IMR-90 (cell line): ENCODE measurements at regions not wholly inside any gene's neighbourhood (a gene's known extent, or its start where the extent isn't known, plus 50 kb on each side); places are given as distances from the start of the nearest gene placed in this dataset.

ENCODE experiments used
- ATAC-seq: fragments of 200-7000 bp; cut with Tn5 transposase; 2 replicates; pipeline ENCODE4 v1.9.1; 2020; ENCODE audit warnings: low read depth, mild to moderate bottlenecking, moderate library complexity
- BruUV-seq: library from RNA; stranded (reverse); fragments of 400-500 nt; replicated peaks from 2 replicates; lab custom pipeline; 2021; lab: Mats Ljungman, UMichigan
- CTCF ChIA-PET: fragments of 300-600 bp; formaldehyde crosslinking; extraction: SDS; loops from one replicate; lab custom pipeline; 2021; ENCODE audit warnings: antibody characterized with exemption; lab: Yijun Ruan, JAX
- POLR2A ChIA-PET: fragments of 300-600 bp; sonication (Branson Sonifier 250); formaldehyde crosslinking; loops from one replicate; lab custom pipeline; 2022; ENCODE audit warnings: antibody characterized with exemption; ENCODE audit not compliant: unreplicated experiment; lab: Charles Lee
- DNase-seq: peaks from one replicate; pipeline ENCODE4 v3.0.0; 2013
- H2AFZ ChIP-seq: replicated peaks from 2 replicates; pipeline ENCODE3; 2013; ENCODE audit warnings: low read length, mild to moderate bottlenecking; ENCODE audit not compliant: poor library complexity
- H2AK5ac ChIP-seq: 2 replicates; pipeline ENCODE4 v1.6.1; 2013; ENCODE audit warnings: low read depth, low read length, inconsistent platforms
- H2AK9ac ChIP-seq: replicated peaks from 2 replicates; pipeline ENCODE3; 2013; ENCODE audit warnings: mild to moderate bottlenecking, low read depth, low read length, moderate library complexity; ENCODE audit not compliant: poor library complexity
- H2BK120ac ChIP-seq: 2 replicates; pipeline ENCODE4 v1.6.1; 2013; ENCODE audit warnings: low read depth, low read length, inconsistent platforms
- H2BK15ac ChIP-seq: 3 replicates; pipeline ENCODE4 v1.6.1; 2013; ENCODE audit warnings: low read depth, low read length, inconsistent platforms
- H2BK20ac ChIP-seq: 2 replicates; pipeline ENCODE4 v1.6.1; 2013; ENCODE audit warnings: low read depth, mild to moderate bottlenecking, inconsistent platforms, low read length, moderate library complexity
- H2BK5ac ChIP-seq: 2 replicates; pipeline ENCODE4 v1.6.1; 2013; ENCODE audit warnings: mild to moderate bottlenecking, low read depth, low read length, inconsistent platforms; ENCODE audit not compliant: poor library complexity, severe bottlenecking
- H3K14ac ChIP-seq: replicated peaks from 2 replicates; pipeline ENCODE4 v1.6.1; 2013; ENCODE audit warnings: low read depth, low read length, inconsistent platforms
- H3K18ac ChIP-seq: 2 replicates; pipeline ENCODE4 v1.6.1; 2013; ENCODE audit warnings: low read depth, low read length, control low read depth
- H3K23ac ChIP-seq: 2 replicates; pipeline ENCODE4 v1.6.1; 2013; ENCODE audit warnings: low read depth, low read length, inconsistent platforms
- H3K27ac ChIP-seq: 2 replicates; pipeline ENCODE4 v1.5.1; 2013; ENCODE audit warnings: mild to moderate bottlenecking, control low read depth, low read length; ENCODE audit not compliant: insufficient read depth
- H3K27me3 ChIP-seq: 2 replicates; pipeline ENCODE4 v1.6.1; 2013; ENCODE audit warnings: low read length; ENCODE audit not compliant: control insufficient read depth, insufficient read depth
- H3K36me3 ChIP-seq: 2 replicates; pipeline ENCODE4 v1.6.1; 2013; ENCODE audit warnings: low read length, mixed read lengths; ENCODE audit not compliant: control insufficient read depth, insufficient read depth
- H3K4ac ChIP-seq: 2 replicates; pipeline ENCODE4 v1.6.1; 2013; ENCODE audit warnings: low read depth, low read length, inconsistent platforms
- H3K4me1 ChIP-seq: 2 replicates; pipeline ENCODE4 v1.6.1; 2013; ENCODE audit warnings: low read length, mixed read lengths; ENCODE audit not compliant: control insufficient read depth, insufficient read depth
- H3K4me2 ChIP-seq: 2 replicates; pipeline ENCODE4 v1.6.1; 2013; ENCODE audit warnings: low read depth, mild to moderate bottlenecking, control low read depth, low read length, moderate library complexity
- H3K4me3 ChIP-seq: 2 replicates; pipeline ENCODE4 v1.5.1; 2013; ENCODE audit warnings: low read depth, mild to moderate bottlenecking, control low read depth, low read length, moderate library complexity; ENCODE audit not compliant: insufficient read depth
- H3K56ac ChIP-seq: 2 replicates; pipeline ENCODE4 v1.6.1; 2013; ENCODE audit warnings: low read length, inconsistent platforms; ENCODE audit not compliant: insufficient read depth; ENCODE audit errors: extremely low read depth
- H3K79me1 ChIP-seq, 2 experiments: 2 replicates each; pipeline ENCODE4 v1.6.1; 2013; ENCODE audit warnings: low read length in 2 of 2, inconsistent platforms in 1 of 2, low read depth in 1 of 2
- H3K9ac ChIP-seq: 2 replicates; pipeline ENCODE4 v1.6.1; 2013; ENCODE audit warnings: low read depth, low read length, control low read depth
- H3K9me1 ChIP-seq: 2 replicates; pipeline ENCODE4 v1.6.1; 2013; ENCODE audit warnings: low read length, inconsistent platforms; ENCODE audit not compliant: insufficient read depth
- H3K9me3 ChIP-seq: 2 replicates; pipeline ENCODE4 v1.6.1; 2013; ENCODE audit warnings: low read length; ENCODE audit not compliant: control insufficient read depth, insufficient read depth
- H4K20me1 ChIP-seq: 2 replicates; pipeline ENCODE4 v1.6.1; 2013; ENCODE audit warnings: low read length, inconsistent platforms; ENCODE audit not compliant: insufficient read depth
- H4K5ac ChIP-seq: 2 replicates; pipeline ENCODE4 v1.6.1; 2013; ENCODE audit warnings: mild to moderate bottlenecking, low read depth, low read length, control low read depth
- H4K8ac ChIP-seq, 2 experiments: 2 replicates each; pipeline ENCODE4 v1.6.1; 2013; ENCODE audit warnings: low read depth in 2 of 2, low read length in 2 of 2, control low read depth in 1 of 2, inconsistent platforms in 1 of 2
- H4K91ac ChIP-seq: 2 replicates; pipeline ENCODE4 v1.6.1; 2013; ENCODE audit warnings: low read depth, low read length, inconsistent platforms; ENCODE audit not compliant: insufficient read depth
- BHLHE40 ChIP-seq: fragments of 150-350 bp; IDR thresholded peaks from 2 replicates; pipeline ENCODE4 v1.6.1; 2016; ENCODE audit warnings: mild to moderate bottlenecking, low read depth, low read length
- CEBPB ChIP-seq: IDR thresholded peaks from 2 replicates; pipeline ENCODE4 v1.6.1; 2012; ENCODE audit warnings: low read depth, low read length, improper control_type of control experiment
- FOS ChIP-seq: fragments of 150-350 bp; IDR thresholded peaks from 2 replicates; pipeline ENCODE4 v1.6.1; 2016; ENCODE audit warnings: low read depth, low read length
- MAZ ChIP-seq: IDR thresholded peaks from 2 replicates; pipeline ENCODE4 v1.6.1; 2012; ENCODE audit warnings: low read depth, mild to moderate bottlenecking, low read length, improper control_type of control experiment, moderate library complexity, borderline replicate concordance
- MXI1 ChIP-seq: IDR thresholded peaks from 2 replicates; pipeline ENCODE4 v1.6.1; 2012; ENCODE audit warnings: low read depth, mild to moderate bottlenecking, low read length, moderate library complexity, borderline replicate concordance
- POLR2A ChIP-seq: IDR thresholded peaks from 2 replicates; pipeline ENCODE4 v1.6.1; 2012; ENCODE audit warnings: mild to moderate bottlenecking, low read depth, low read length
- RCOR1 ChIP-seq: IDR thresholded peaks from 2 replicates; pipeline ENCODE4 v1.6.1; 2012; ENCODE audit warnings: mild to moderate bottlenecking, low read length, improper control_type of control experiment; ENCODE audit not compliant: insufficient replicate concordance
- RFX5 ChIP-seq: IDR thresholded peaks from 2 replicates; pipeline ENCODE4 v1.8.0; 2012; ENCODE audit warnings: low read depth, mild to moderate bottlenecking, low read length, moderate library complexity
- WGBS, 2 experiments: methylation state at CpG; one replicate each; pipeline versions ENCODE4 v1.1.5 to v1.1.7; 2013; ENCODE audit warnings: missing lambda C conversion rate in 2 of 2; ENCODE audit not compliant: insufficient read length in 1 of 2; ENCODE audit errors: extremely low coverage in 2 of 2; 5-methylcytosine and 5-hydroxymethylcytosine counted together
- dilution Hi-C: fragments of 300-500 bp; cut with HindIII; formaldehyde crosslinking; loops from one replicate; pipeline ENCODE4 v1.14.3; 2018; ENCODE audit warnings: low sequenced_read_pairs; ENCODE audit not compliant: unreplicated experiment
- in situ Hi-C: fragments of 300-500 bp; cut with MboI; formaldehyde crosslinking; loops from 3 replicates; pipeline ENCODE4 v1.14.3; 2019; ENCODE audit warnings: low sequenced_read_pairs, inconsistent platforms, mixed read lengths
- intact Hi-C: fragments of 100-400 bp; cut with micrococcal nuclease; formaldehyde crosslinking; loops from 2 replicates; pipeline ENCODE4 v1.10.0; 2022
- TF ChIP-seq, protein P1 (sequence below): fragments of 150-350 bp; IDR thresholded peaks from 2 replicates; pipeline ENCODE4 v1.6.1; 2016; ENCODE audit warnings: low read depth, mild to moderate bottlenecking, low read length, moderate library complexity, borderline replicate concordance
- TF ChIP-seq, protein P2 (sequence below): fragments of 150-350 bp; IDR thresholded peaks from 2 replicates; pipeline ENCODE4 v1.6.1; 2017; ENCODE audit warnings: mild to moderate bottlenecking, antibody characterized with exemption, low read length, low read depth

GRCh38 chr20:63126876-63127699 lies 88.8 kb downstream of the YTHDF1 start:
- no peaks in the 10 kb centered on the region for H3K36me3 ChIP-seq
- H3K27me3 ChIP-seq = peaks cover 37% of the 10 kb centered on the region
- no peak overlapping the region for H3K14ac ChIP-seq
- BruUV-seq = no TSS peak
- H4K91ac ChIP-seq = no peak overlapping the region
- H3K4me1 ChIP-seq = no peaks in the 10 kb centered on the region
- H3K27ac ChIP-seq = no peak overlapping the region
- H3K18ac ChIP-seq = no peak overlapping the region
- no peak for TF ChIP-seq RCOR1
- TF ChIP-seq, protein P1, sequence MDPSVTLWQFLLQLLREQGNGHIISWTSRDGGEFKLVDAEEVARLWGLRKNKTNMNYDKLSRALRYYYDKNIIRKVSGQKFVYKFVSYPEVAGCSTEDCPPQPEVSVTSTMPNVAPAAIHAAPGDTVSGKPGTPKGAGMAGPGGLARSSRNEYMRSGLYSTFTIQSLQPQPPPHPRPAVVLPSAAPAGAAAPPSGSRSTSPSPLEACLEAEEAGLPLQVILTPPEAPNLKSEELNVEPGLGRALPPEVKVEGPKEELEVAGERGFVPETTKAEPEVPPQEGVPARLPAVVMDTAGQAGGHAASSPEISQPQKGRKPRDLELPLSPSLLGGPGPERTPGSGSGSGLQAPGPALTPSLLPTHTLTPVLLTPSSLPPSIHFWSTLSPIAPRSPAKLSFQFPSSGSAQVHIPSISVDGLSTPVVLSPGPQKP = no peak
- TF ChIP-seq, protein P2, sequence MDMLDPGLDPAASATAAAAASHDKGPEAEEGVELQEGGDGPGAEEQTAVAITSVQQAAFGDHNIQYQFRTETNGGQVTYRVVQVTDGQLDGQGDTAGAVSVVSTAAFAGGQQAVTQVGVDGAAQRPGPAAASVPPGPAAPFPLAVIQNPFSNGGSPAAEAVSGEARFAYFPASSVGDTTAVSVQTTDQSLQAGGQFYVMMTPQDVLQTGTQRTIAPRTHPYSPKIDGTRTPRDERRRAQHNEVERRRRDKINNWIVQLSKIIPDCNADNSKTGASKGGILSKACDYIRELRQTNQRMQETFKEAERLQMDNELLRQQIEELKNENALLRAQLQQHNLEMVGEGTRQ = no peak
- TF ChIP-seq CEBPB = no peak
- no peak for TF ChIP-seq MAZ
- no peak for TF ChIP-seq FOS
- no peak for TF ChIP-seq POLR2A
- TF ChIP-seq RFX5 = no peak
- TF ChIP-seq MXI1 = no peak
- TF ChIP-seq BHLHE40 = no peak
- dilution Hi-C loops = no loop called here
- H4K8ac ChIP-seq = no peak overlapping the region
- intact Hi-C loops = no loop called here
- H2BK5ac ChIP-seq = no peak overlapping the region
- H4K20me1 ChIP-seq = no peaks in the 10 kb centered on the region
- WGBS, 2 experiments = 48% methylated on average over 5 of the region's 18 CpGs; no CpG with 5 or more reads in 1 of the 2 experiments
- in situ Hi-C loops = no loop called here
- no peak overlapping the region for H3K56ac ChIP-seq
- H3K4me2 ChIP-seq = no peak overlapping the region
- peaks cover 3% of the 10 kb centered on the region; the same call in 1 of the 2 replicates for H3K9me3 ChIP-seq
- no peaks in the 10 kb centered on the region for H3K9me1 ChIP-seq
- H2AK5ac ChIP-seq = no peak overlapping the region
- H2AFZ ChIP-seq = no peak overlapping the region
- DNase-seq (no peak), ATAC-seq (no peak)
- no peak overlapping the region for H2AK9ac ChIP-seq
- POLR2A ChIA-PET = no interaction called here
- H3K4ac ChIP-seq = no peak overlapping the region
- H2BK20ac ChIP-seq = no peak overlapping the region
- no peak overlapping the region for H3K4me3 ChIP-seq
- H3K9ac ChIP-seq = no peak overlapping the region
- H2BK15ac ChIP-seq = no peak overlapping the region
- no peak overlapping the region for H2BK120ac ChIP-seq
- no peak overlapping the region for H3K23ac ChIP-seq
- CTCF ChIA-PET = no interaction called here
- no peak overlapping the region for H4K5ac ChIP-seq
- H3K79me1 ChIP-seq = no peaks in the 10 kb centered on the region
